ENCODE measurements at regions not wholly inside any gene's neighbourhood (a gene's known extent, or its start where the extent isn't known, plus 50 kb on each side); places are given as distances from the start of the nearest gene placed in this dataset.

DNA sequence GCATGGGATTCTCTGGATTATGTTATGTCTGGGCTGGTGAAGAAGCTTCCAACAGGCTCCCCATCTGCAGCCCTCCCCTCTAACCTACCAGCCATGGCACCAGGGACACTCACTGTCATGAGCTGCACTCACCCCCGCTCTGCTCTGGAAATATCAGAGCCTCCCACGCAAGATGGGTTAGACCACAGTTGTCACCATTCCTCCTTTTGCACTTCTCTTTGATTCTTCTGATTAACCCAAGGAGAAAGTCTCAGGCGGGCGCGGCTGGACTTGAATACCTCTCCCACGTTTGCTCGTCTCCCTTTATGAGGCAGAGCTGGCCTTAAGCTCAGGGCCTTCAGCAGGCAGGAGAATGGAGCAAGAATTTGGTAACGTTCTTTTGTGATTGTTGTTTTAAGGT lies 128.1 kb downstream of the CEBPB start:
- H3K36me3 ChIP-seq (ENCODE audit: insufficient read depth, low read length), result no peaks in the 10 kb centered on the region
- H3K27me3 ChIP-seq (ENCODE audit: insufficient read depth, low read length, poor library complexity, severe bottlenecking), result no peaks in the 10 kb centered on the region
- H3K4me3 ChIP-seq (ENCODE audit: low read length, poor library complexity, severe bottlenecking), result no peak overlapping the region
- H4K20me1 ChIP-seq (ENCODE audit: insufficient read depth, low read length, poor library complexity, severe bottlenecking), result no peaks in the 10 kb centered on the region
- no peak overlapping the region for H3K9ac ChIP-seq (ENCODE audit: low read depth, low read length, poor library complexity, severe bottlenecking)
- H3F3A ChIP-seq (ENCODE audit: low read depth), result no peaks in the 10 kb centered on the region; the same call in 1 of the 2 replicates
- no peaks in the 10 kb centered on the region for H3K9me3 ChIP-seq (ENCODE audit: insufficient read depth, low read depth, low read length)
- no peaks in the 10 kb centered on the region for H3K4me1 ChIP-seq (ENCODE audit: insufficient read depth, low read length, poor library complexity, severe bottlenecking)
- no peaks in the 10 kb centered on the region for H3K79me2 ChIP-seq (ENCODE audit: insufficient read depth, low read length)
- H3K9me2 ChIP-seq (replicated peaks; ENCODE audit: low read depth, low read length), result no peaks in the 10 kb centered on the region
- no peak overlapping the region for H3K4me2 ChIP-seq (ENCODE audit: low read depth, low read length, poor library complexity, severe bottlenecking)
- TF ChIP-seq, protein P1, sequence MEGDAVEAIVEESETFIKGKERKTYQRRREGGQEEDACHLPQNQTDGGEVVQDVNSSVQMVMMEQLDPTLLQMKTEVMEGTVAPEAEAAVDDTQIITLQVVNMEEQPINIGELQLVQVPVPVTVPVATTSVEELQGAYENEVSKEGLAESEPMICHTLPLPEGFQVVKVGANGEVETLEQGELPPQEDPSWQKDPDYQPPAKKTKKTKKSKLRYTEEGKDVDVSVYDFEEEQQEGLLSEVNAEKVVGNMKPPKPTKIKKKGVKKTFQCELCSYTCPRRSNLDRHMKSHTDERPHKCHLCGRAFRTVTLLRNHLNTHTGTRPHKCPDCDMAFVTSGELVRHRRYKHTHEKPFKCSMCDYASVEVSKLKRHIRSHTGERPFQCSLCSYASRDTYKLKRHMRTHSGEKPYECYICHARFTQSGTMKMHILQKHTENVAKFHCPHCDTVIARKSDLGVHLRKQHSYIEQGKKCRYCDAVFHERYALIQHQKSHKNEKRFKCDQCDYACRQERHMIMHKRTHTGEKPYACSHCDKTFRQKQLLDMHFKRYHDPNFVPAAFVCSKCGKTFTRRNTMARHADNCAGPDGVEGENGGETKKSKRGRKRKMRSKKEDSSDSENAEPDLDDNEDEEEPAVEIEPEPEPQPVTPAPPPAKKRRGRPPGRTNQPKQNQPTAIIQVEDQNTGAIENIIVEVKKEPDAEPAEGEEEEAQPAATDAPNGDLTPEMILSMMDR (conservative IDR thresholded peaks at IDR 0.05; ENCODE audit: low read length), result no peak
- TF ChIP-seq EZH2phosphoT487 (IDR thresholded peaks at IDR 0.05; ENCODE audit: borderline replicate concordance), result no peak
- no peak overlapping the region for H2AFZ ChIP-seq (ENCODE audit: low read length)

DNA sequence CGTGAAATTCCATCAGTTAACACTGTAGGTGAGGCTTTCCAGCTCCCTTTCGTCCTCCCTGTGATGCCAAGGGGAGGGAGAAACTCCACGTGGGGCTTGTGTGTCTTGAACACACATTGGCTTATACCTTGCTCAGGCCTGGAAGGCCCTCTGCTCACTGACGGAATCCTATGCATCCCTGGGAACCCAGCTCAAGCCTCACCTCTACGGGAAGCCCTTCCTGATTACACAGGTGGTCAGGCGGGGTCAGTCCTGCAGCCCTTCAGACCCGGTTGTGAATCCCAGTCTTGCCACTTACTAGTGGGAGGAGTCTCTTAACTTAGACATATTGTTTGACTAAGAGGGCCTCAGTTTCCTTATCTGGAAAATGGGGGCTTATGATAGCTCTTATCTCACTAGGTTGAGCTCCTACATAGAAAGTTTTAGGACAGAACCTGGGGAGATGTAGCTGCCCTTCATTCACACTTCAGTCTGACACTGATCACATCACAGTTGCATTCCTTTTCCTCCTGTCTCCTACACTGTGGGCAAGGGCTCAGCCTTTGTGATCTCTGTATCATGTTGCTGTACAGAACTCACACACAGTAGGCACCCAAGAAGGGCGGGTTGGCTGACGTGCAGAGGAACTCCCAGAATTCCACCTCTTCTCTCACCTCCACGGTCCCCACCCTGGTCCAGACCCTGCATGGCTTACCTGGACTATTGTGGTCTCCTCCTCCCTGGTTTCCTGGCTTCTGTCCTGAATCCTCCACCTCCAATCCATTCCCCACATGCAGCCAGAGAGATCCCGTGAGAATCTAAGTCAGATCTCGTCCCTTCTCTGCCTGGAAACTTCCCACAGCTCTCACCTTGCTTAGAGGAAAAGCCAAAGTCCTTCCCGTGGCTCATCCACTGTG lies 129.6 kb downstream of the CEBPB start:
- Histone ChIP-seq H3K9ac (ENCODE audit: low read depth, low read length, poor library complexity, severe bottlenecking) (no peak overlapping the region), H3F3A (ENCODE audit: low read depth) (no peaks in the 10 kb centered on the region), H3K9me2 (replicated peaks; ENCODE audit: low read depth, low read length) (no peaks in the 10 kb centered on the region), H3K4me2 (ENCODE audit: low read depth, low read length, poor library complexity, severe bottlenecking) (no peak overlapping the region), H4K20me1 (ENCODE audit: insufficient read depth, low read length, poor library complexity, severe bottlenecking) (no peaks in the 10 kb centered on the region), H3K79me2 (ENCODE audit: insufficient read depth, low read length) (no peaks in the 10 kb centered on the region), H2AFZ (ENCODE audit: low read length) (no peak overlapping the region), H3K9me3 (ENCODE audit: insufficient read depth, low read depth, low read length) (no peaks in the 10 kb centered on the region), H3K27me3 (ENCODE audit: insufficient read depth, low read length, poor library complexity, severe bottlenecking) (no peaks in the 10 kb centered on the region), H3K4me3 (ENCODE audit: low read length, poor library complexity, severe bottlenecking) (no peak overlapping the region), H3K36me3 (ENCODE audit: insufficient read depth, low read length) (no peaks in the 10 kb centered on the region), H3K4me1 (ENCODE audit: insufficient read depth, low read length, poor library complexity, severe bottlenecking) (no peaks in the 10 kb centered on the region)
- TF ChIP-seq EZH2phosphoT487 (IDR thresholded peaks at IDR 0.05; ENCODE audit: borderline replicate concordance), result no peak
- TF ChIP-seq, protein P1 (conservative IDR thresholded peaks at IDR 0.05; ENCODE audit: low read length), result no peak

DNA sequence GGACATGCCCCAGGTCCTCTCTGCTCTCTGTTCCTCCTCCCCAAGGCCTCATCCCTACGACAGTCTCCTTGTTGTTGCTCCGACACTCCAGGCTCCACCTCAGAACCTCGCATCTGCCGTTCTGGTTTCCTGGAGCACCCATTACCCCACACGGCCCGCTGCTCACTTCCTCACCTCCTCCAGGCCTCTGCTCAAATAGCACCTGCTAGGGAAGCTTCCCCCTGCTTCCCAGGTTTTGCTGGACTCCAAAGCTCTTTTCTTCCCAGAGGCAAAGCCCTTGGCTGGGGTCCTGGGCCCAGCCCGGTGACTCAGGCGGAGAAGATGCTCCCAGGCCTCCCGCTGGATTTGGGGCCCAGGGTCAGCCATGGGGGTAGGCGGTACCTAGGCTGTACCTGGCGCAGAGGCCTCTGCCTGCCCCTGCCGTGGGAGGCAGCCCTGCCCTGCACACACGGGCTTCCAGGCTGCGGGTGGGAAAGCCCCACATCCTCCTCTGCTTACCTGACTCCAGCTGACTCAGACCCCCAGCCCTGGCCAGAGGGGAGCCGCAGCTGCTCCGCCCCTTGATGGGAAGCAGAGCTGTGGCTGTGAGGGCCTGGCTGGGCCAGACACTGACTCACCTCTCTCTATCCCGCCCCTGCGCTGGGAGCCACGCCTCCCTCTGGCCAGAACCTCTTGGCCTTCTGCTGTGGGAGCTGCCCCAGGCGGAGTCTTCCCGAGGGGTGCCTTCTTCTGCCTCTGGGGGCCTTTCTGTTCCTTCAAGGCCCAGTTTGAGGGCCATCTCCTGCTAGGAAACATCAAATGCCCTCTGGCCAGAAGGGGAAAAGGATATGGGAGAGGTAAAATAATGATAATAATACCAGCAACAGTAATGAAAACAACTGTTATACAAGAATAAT lies 130.5 kb downstream of the CEBPB start:
- Histone ChIP-seq H3K9ac (ENCODE audit: low read depth, low read length, poor library complexity, severe bottlenecking) (no peak overlapping the region), H2AFZ (ENCODE audit: low read length) (no peak overlapping the region)
- TF ChIP-seq, protein P1 (conservative IDR thresholded peaks at IDR 0.05; ENCODE audit: low read length), result no peak
- TF ChIP-seq EZH2phosphoT487 (IDR thresholded peaks at IDR 0.05; ENCODE audit: borderline replicate concordance), result no peak

More for the DNA sequence above, 130.5 kb downstream of the CEBPB start:
- H3K9me3 ChIP-seq (ENCODE audit: insufficient read depth, low read depth, low read length), result no peaks in the 10 kb centered on the region
- H4K20me1 ChIP-seq (ENCODE audit: insufficient read depth, low read length, poor library complexity, severe bottlenecking), result no peaks in the 10 kb centered on the region
- no peaks in the 10 kb centered on the region for H3K36me3 ChIP-seq (ENCODE audit: insufficient read depth, low read length)
- H3K4me1 ChIP-seq (ENCODE audit: insufficient read depth, low read length, poor library complexity, severe bottlenecking), result no peaks in the 10 kb centered on the region
- no peak overlapping the region for H3K4me3 ChIP-seq (ENCODE audit: low read length, poor library complexity, severe bottlenecking)
- no peaks in the 10 kb centered on the region for H3K27me3 ChIP-seq (ENCODE audit: insufficient read depth, low read length, poor library complexity, severe bottlenecking)
- no peaks in the 10 kb centered on the region for H3K79me2 ChIP-seq (ENCODE audit: insufficient read depth, low read length)
- no peak overlapping the region for H3K4me2 ChIP-seq (ENCODE audit: low read depth, low read length, poor library complexity, severe bottlenecking)
- H3K9me2 ChIP-seq (replicated peaks; ENCODE audit: low read depth, low read length), result no peaks in the 10 kb centered on the region
- H3F3A ChIP-seq (ENCODE audit: low read depth), result no peaks in the 10 kb centered on the region

Data from Loucy (cell line).